ENCODE measurements at regions not wholly inside any gene's neighbourhood (a gene's known extent, or its start where the extent isn't known, plus 50 kb on each side); places are given as distances from the start of the nearest gene placed in this dataset.
"Not testable (repeated sequence)": the region's sequence is repeated elsewhere in the genome, so short reads cannot be mapped to it uniquely, and the experiment has no call there.

GRCh38 chr11:28913883-28914282 is 805.7 kb downstream of the METTL15 start:
- Histone ChIP-seq H3K27ac (no peak overlapping the region), H3K9me3 (no peaks in the 10 kb centered on the region), H3K4me1 (no peaks in the 10 kb centered on the region), H3K27me3 (no peaks in the 10 kb centered on the region), H3K4me3 (no peak overlapping the region), H3K36me3 (no peaks in the 10 kb centered on the region)
- no peak for TF ChIP-seq CTCF (IDR thresholded peaks at IDR 0.05)
- DNase-seq (ENCODE audit: low spot score) = no peak

DNA sequence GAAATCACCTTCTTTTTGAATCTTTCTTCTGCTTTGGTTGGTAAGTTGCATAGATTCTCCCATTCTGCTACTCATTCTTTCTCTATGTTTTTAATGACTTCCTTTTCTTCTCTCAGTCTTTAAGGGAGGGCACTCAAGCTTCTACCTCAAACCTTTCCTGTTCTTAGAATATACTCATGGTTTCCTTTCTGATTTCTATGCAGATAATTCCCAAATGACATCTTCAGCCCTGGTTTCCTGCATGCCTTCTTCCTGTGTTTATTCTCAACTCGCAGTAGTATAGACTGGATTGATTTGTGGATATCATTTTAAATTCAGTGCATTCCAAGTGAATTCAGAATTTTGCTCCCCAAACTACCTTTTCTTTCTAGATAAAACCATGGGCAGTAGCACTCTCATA is 803.6 kb downstream of the METTL15 start:
- H3K36me3 ChIP-seq = no peaks in the 10 kb centered on the region
- no peaks in the 10 kb centered on the region for H3K4me1 ChIP-seq
- no peak for DNase-seq (ENCODE audit: low spot score)
- H3K4me3 ChIP-seq = no peak overlapping the region
- TF ChIP-seq CTCF (IDR thresholded peaks at IDR 0.05) = no peak
- H3K27ac ChIP-seq = no peak overlapping the region
- H3K27me3 ChIP-seq = no peaks in the 10 kb centered on the region
- no peaks in the 10 kb centered on the region for H3K9me3 ChIP-seq

DNA sequence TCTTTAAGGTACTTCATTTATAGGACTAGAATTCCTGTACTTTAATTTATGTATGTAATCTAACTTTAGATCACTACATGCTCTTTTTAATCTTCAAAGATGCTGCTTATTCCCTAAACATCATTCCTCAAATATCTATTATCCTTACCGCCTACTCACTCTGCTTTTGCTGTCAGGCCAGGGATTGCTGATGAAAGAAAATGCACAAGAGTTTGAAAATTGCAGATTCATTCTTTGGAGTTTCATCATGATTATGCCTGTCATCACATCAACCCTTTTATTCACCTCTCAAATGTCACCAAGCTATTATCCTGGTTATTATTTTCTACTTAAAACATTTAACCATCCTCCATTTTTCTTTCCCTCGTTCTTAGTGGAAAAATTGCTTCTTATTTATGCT is 802.7 kb downstream of the METTL15 start:
- no peak for DNase-seq (ENCODE audit: low spot score)
- H3K4me3 ChIP-seq = no peak overlapping the region
- no peaks in the 10 kb centered on the region for H3K36me3 ChIP-seq
- H3K4me1 ChIP-seq = no peaks in the 10 kb centered on the region
- no peaks in the 10 kb centered on the region for H3K9me3 ChIP-seq
- no peak overlapping the region for H3K27ac ChIP-seq
- TF ChIP-seq CTCF (IDR thresholded peaks at IDR 0.05) = no peak
- no peaks in the 10 kb centered on the region for H3K27me3 ChIP-seq

- no peak overlapping the region for H3K4me3 ChIP-seq
- H3K9me3 ChIP-seq = no peaks in the 10 kb centered on the region
- TF ChIP-seq CTCF (IDR thresholded peaks at IDR 0.05) = no peak
- no peaks in the 10 kb centered on the region for H3K27me3 ChIP-seq
- no peaks in the 10 kb centered on the region for H3K36me3 ChIP-seq
- H3K4me1 ChIP-seq = no peaks in the 10 kb centered on the region
- DNase-seq (ENCODE audit: low spot score) = no peak
- H3K27ac ChIP-seq = no peak overlapping the region
These were observed 795.5 kb downstream of the METTL15 start for GRCh38 chr11:28903716-28904115.

DNA sequence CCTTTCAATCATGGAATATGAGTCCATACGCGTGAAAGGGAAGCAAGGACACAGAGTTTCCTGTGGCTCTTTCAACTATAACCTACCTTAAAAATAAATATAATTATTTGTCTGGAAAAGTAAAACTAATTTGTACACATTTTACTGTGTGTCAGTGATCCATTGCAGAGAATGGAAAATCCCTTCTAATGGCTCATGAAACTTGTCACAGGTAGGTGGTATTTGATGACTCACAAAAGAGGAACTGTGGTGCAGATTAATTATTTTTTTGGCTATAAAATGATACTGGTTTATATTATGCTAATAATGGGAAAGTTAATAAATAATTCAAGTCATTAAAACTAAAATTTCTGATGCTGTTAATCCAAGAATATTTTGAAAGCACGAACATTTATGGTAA is 792.2 kb downstream of the METTL15 start:
- no peaks in the 10 kb centered on the region for H3K36me3 ChIP-seq
- H3K27me3 ChIP-seq = no peaks in the 10 kb centered on the region
- TF ChIP-seq CTCF (IDR thresholded peaks at IDR 0.05) = no peak
- no peak overlapping the region for H3K27ac ChIP-seq
- no peak for DNase-seq (ENCODE audit: low spot score)
- no peak overlapping the region for H3K4me3 ChIP-seq
- H3K9me3 ChIP-seq = no peaks in the 10 kb centered on the region
- no peaks in the 10 kb centered on the region for H3K4me1 ChIP-seq

GRCh38 chr11:28899706-28900105 is 791.5 kb downstream of the METTL15 start:
- no peak for DNase-seq (ENCODE audit: low spot score)
- Histone ChIP-seq H3K27me3 (no peaks in the 10 kb centered on the region), H3K4me3 (no peak overlapping the region), H3K36me3 (no peaks in the 10 kb centered on the region), H3K9me3 (no peaks in the 10 kb centered on the region), H3K4me1 (no peaks in the 10 kb centered on the region), H3K27ac (no peak overlapping the region)
- no peak for TF ChIP-seq CTCF (IDR thresholded peaks at IDR 0.05)

- H3K36me3 ChIP-seq; H3K27ac ChIP-seq; H3K9me3 ChIP-seq; H3K4me1 ChIP-seq; H3K27me3 ChIP-seq; H3K4me3 ChIP-seq; DNase-seq (ENCODE audit: low spot score): not testable (repeated sequence)
These were observed 782.4 kb downstream of the METTL15 start for GRCh38 chr11:28890601-28891040.

Data from right atrium auricular region (tissue), 2 donors.